Thyroid gland (tissue), 4 donors: ENCODE measurements at regions not wholly inside any gene's neighbourhood (a gene's known extent, or its start where the extent isn't known, plus 50 kb on each side); places are given as distances from the start of the nearest gene placed in this dataset.

Experiments
- POLR2A ChIP-seq, 2 donors: fragments of 450-650 bp; IDR thresholded peaks; one replicate each; pipeline ENCODE4 v1.6.1; 2017; ENCODE audit warnings: antibody characterized with exemption in 2 of 2, mild to moderate bottlenecking in 2 of 2, moderate library complexity in 1 of 2
- TF ChIP-seq, protein P1 (sequence below), 6 experiments: fragments of 200-600 bp in 3 of 6; fragments of 450-650 bp in 3 of 6; sonication (generic) in 3 of 6; IDR thresholded peaks; one replicate each; pipeline ENCODE4 v1.5.1; 2016 to 2019; ENCODE audit warnings: antibody characterized with exemption in 6 of 6, mild to moderate bottlenecking in 2 of 6, inconsistent platforms in 1 of 6, moderate library complexity in 1 of 6

DNA sequence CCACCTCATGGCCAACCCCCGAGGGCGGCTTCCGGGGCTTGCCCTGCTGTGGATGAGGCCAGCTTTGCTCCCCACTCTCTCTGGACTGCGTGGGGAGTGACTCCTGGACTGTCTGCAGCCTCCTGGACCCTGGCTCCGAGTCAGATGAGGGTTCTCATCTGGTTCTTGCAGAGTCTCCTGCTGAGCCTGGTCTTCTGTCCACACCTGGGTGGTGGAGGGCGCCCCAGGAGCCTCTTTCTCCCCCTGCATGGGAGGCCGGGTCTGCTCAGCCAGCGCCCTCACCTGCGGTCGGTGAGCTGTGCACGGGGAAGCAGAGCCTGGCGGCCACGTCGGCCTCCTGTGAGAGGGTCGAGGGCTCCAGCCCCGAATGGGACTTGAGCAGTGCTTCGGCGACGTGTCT is 78.3 kb downstream of the RTP5 start:
- TF ChIP-seq POLR2A (IDR thresholded peaks at IDR 0.05) = no peak
- TF ChIP-seq, protein P1, sequence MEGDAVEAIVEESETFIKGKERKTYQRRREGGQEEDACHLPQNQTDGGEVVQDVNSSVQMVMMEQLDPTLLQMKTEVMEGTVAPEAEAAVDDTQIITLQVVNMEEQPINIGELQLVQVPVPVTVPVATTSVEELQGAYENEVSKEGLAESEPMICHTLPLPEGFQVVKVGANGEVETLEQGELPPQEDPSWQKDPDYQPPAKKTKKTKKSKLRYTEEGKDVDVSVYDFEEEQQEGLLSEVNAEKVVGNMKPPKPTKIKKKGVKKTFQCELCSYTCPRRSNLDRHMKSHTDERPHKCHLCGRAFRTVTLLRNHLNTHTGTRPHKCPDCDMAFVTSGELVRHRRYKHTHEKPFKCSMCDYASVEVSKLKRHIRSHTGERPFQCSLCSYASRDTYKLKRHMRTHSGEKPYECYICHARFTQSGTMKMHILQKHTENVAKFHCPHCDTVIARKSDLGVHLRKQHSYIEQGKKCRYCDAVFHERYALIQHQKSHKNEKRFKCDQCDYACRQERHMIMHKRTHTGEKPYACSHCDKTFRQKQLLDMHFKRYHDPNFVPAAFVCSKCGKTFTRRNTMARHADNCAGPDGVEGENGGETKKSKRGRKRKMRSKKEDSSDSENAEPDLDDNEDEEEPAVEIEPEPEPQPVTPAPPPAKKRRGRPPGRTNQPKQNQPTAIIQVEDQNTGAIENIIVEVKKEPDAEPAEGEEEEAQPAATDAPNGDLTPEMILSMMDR (IDR thresholded peaks at IDR 0.05) = no peak
